Liver (tissue), 8 donors: ENCODE measurements at regions not wholly inside any gene's neighbourhood (a gene's known extent, or its start where the extent isn't known, plus 50 kb on each side); places are given as distances from the start of the nearest gene placed in this dataset.

ENCODE experiments used
- DNase-seq: peaks from one replicate; pipeline ENCODE4 v3.0.0-alpha.2; 2017; ENCODE audit warnings: low spot score
- H3K27ac ChIP-seq, 2 donors: one replicate each; pipeline ENCODE4 v1.7.0; 2013; ENCODE audit warnings: inconsistent platforms in 2 of 2, low read length in 2 of 2, control low read depth in 1 of 2, low read depth in 1 of 2, mild to moderate bottlenecking in 1 of 2
- H3K27me3 ChIP-seq, 4 donors: one replicate each; pipeline versions ENCODE4 v1.6.1 to v1.7.0; 2013; ENCODE audit warnings: low read length in 3 of 4, inconsistent platforms in 1 of 4, mild to moderate bottlenecking in 1 of 4, moderate library complexity in 1 of 4; ENCODE audit not compliant: control insufficient read depth in 4 of 4, insufficient read depth in 4 of 4
- H3K36me3 ChIP-seq, 4 donors: one replicate each; pipeline versions ENCODE4 v1.6.1 to v1.7.0; 2013; ENCODE audit warnings: low read length in 3 of 4, mild to moderate bottlenecking in 3 of 4, low read depth in 1 of 4, moderate library complexity in 1 of 4; ENCODE audit not compliant: control insufficient read depth in 4 of 4, insufficient read depth in 3 of 4
- H3K4me1 ChIP-seq, 4 donors: one replicate each; pipeline versions ENCODE4 v1.6.1 to v1.7.0; 2013; ENCODE audit warnings: low read length in 3 of 4, mild to moderate bottlenecking in 3 of 4, moderate library complexity in 1 of 4; ENCODE audit not compliant: control insufficient read depth in 4 of 4, insufficient read depth in 4 of 4
- H3K4me3 ChIP-seq, 3 donors: one replicate each; pipeline versions ENCODE4 v1.6.1 to v1.7.0; 2013; ENCODE audit warnings: low read length in 3 of 3, control low read depth in 1 of 3, low read depth in 1 of 3, mild to moderate bottlenecking in 1 of 3
- H3K9ac ChIP-seq, 2 donors: one replicate each; pipeline ENCODE4 v1.7.0; 2013; ENCODE audit warnings: low read length in 2 of 2, mild to moderate bottlenecking in 2 of 2, moderate library complexity in 2 of 2, control low read depth in 1 of 2, low read depth in 1 of 2
- H3K9me3 ChIP-seq, 4 donors: one replicate each; pipeline versions ENCODE4 v1.6.1 to v1.7.0; 2013; ENCODE audit warnings: low read length in 3 of 4; ENCODE audit not compliant: control insufficient read depth in 4 of 4
- ATF3 ChIP-seq: IDR thresholded peaks from 2 replicates; pipeline ENCODE4 v1.6.1; 2016; ENCODE audit warnings: antibody characterized with exemption
- EGR1 ChIP-seq, 2 donors: IDR thresholded peaks; 2 replicates each; pipeline ENCODE4 v1.6.1; 2016 to 2018; ENCODE audit warnings: antibody characterized with exemption in 2 of 2, low read depth in 2 of 2
- FOXA1 ChIP-seq: IDR thresholded peaks from 2 replicates; pipeline ENCODE4 v1.6.1; 2016; ENCODE audit warnings: antibody characterized with exemption
- GABPA ChIP-seq, 2 donors: IDR thresholded peaks in 1 of 2; conservative IDR thresholded peaks in 1 of 2; 2 replicates each; pipeline ENCODE4 v1.6.1; 2016; ENCODE audit warnings: antibody characterized with exemption in 2 of 2, mild to moderate bottlenecking in 1 of 2, moderate library complexity in 1 of 2
- NR2F2 ChIP-seq: IDR thresholded peaks from 2 replicates; pipeline ENCODE4 v1.6.1; 2016; ENCODE audit warnings: antibody characterized with exemption
- RAD21 ChIP-seq, 2 donors: IDR thresholded peaks; 2 replicates each; pipeline ENCODE4 v1.6.1; 2016; ENCODE audit warnings: antibody characterized with exemption in 2 of 2, mild to moderate bottlenecking in 2 of 2
- REST ChIP-seq: IDR thresholded peaks from 2 replicates; pipeline ENCODE4 v1.6.1; 2016; ENCODE audit warnings: antibody characterized with exemption, mild to moderate bottlenecking
- RXRA ChIP-seq, 2 donors: IDR thresholded peaks; 2 replicates each; pipeline ENCODE4 v1.6.1; 2017 to 2018; ENCODE audit warnings: antibody characterized with exemption in 2 of 2, mild to moderate bottlenecking in 1 of 2
- SP1 ChIP-seq: IDR thresholded peaks from 2 replicates; pipeline ENCODE4 v1.6.1; 2018; ENCODE audit warnings: antibody characterized with exemption, mild to moderate bottlenecking
- TAF1 ChIP-seq: conservative IDR thresholded peaks from 2 replicates; pipeline ENCODE4 v1.6.1; 2016; ENCODE audit warnings: antibody characterized with exemption, mild to moderate bottlenecking
- YY1 ChIP-seq: IDR thresholded peaks from 2 replicates; pipeline ENCODE4 v1.6.1; 2016; ENCODE audit warnings: antibody characterized with exemption, mild to moderate bottlenecking
- WGBS: extraction: QIAGEN DNeasy Blood & Tissue Kit; methylation state at CpG from one replicate; pipeline ENCODE4 v1.1.7; 2013; 5-methylcytosine and 5-hydroxymethylcytosine counted together
- TF ChIP-seq, protein P1 (sequence below): fragments of 150-350 bp; IDR thresholded peaks from 2 replicates; pipeline ENCODE4 v1.5.1; 2017; ENCODE audit warnings: improper control_type of control experiment, low read depth, low read length; ENCODE audit not compliant: missing input control
- TF ChIP-seq, protein P2 (sequence below): IDR thresholded peaks from 2 replicates; pipeline ENCODE4 v1.6.1; 2016; ENCODE audit warnings: antibody characterized with exemption
- donor health status: healthy.
- donor health status: healthy.
- donor health status: healthy.
- donor health status: healthy.
- donor health status: healthy.

GRCh38 chr10:78903341-78903940 is 165.3 kb upstream of the ZMIZ1 start:
- no peaks in the 10 kb centered on the region for H3K27me3 ChIP-seq
- no peak overlapping the region for H3K27ac ChIP-seq
- H3K9ac ChIP-seq: no peak overlapping the region
- no peak overlapping the region for H3K4me3 ChIP-seq
- H3K36me3 ChIP-seq: no peaks in the 10 kb centered on the region
- 93% methylated on average over 4 of the region's 4 CpGs for WGBS
- H3K9me3 ChIP-seq: no peaks in the 10 kb centered on the region
- peak; percentile 20 for DNase-seq
- no peak for TF ChIP-seq YY1
- no peak for TF ChIP-seq RAD21 (IDR thresholded peaks at IDR 0.05)
- TF ChIP-seq GABPA (IDR thresholded peaks at IDR 0.05 in 1 of 2, conservative IDR thresholded peaks at IDR 0.05 in 1 of 2): no peak
- no peak for TF ChIP-seq ATF3
- TF ChIP-seq, protein P1, sequence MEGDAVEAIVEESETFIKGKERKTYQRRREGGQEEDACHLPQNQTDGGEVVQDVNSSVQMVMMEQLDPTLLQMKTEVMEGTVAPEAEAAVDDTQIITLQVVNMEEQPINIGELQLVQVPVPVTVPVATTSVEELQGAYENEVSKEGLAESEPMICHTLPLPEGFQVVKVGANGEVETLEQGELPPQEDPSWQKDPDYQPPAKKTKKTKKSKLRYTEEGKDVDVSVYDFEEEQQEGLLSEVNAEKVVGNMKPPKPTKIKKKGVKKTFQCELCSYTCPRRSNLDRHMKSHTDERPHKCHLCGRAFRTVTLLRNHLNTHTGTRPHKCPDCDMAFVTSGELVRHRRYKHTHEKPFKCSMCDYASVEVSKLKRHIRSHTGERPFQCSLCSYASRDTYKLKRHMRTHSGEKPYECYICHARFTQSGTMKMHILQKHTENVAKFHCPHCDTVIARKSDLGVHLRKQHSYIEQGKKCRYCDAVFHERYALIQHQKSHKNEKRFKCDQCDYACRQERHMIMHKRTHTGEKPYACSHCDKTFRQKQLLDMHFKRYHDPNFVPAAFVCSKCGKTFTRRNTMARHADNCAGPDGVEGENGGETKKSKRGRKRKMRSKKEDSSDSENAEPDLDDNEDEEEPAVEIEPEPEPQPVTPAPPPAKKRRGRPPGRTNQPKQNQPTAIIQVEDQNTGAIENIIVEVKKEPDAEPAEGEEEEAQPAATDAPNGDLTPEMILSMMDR: no peak
- no peak for TF ChIP-seq EGR1 (IDR thresholded peaks at IDR 0.05; ENCODE audit: low read depth in 2 of 2)
- TF ChIP-seq TAF1: no peak
- TF ChIP-seq, protein P2, sequence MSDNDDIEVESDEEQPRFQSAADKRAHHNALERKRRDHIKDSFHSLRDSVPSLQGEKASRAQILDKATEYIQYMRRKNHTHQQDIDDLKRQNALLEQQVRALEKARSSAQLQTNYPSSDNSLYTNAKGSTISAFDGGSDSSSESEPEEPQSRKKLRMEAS: no peak
- no peak for TF ChIP-seq FOXA1
- H3K4me1 ChIP-seq: peaks cover 1 to 12% (median 9%) of the 10 kb centered on the region in 4 donors

- H3K27me3 ChIP-seq: no peaks in the 10 kb centered on the region
- peaks cover 1 to 8% (median 6%) of the 10 kb centered on the region in 4 donors for H3K4me1 ChIP-seq
- TF ChIP-seq SP1 (no peak), REST (no peak), NR2F2 (no peak), FOXA1 (no peak), ATF3 (no peak), RAD21 (IDR thresholded peaks at IDR 0.05) (no peak), GABPA (IDR thresholded peaks at IDR 0.05 in 1 of 2, conservative IDR thresholded peaks at IDR 0.05 in 1 of 2) (no peak), TAF1 (no peak), RXRA (IDR thresholded peaks at IDR 0.05) (no peak)
- TF ChIP-seq, protein P2: no peak
- WGBS: 96% methylated on average over 5 of the region's 5 CpGs
- H3K9me3 ChIP-seq: no peaks in the 10 kb centered on the region
- H3K36me3 ChIP-seq: no peaks in the 10 kb centered on the region
- DNase-seq: peak; percentile 21
- no peak overlapping the region for H3K9ac ChIP-seq
- no peak overlapping the region for H3K27ac ChIP-seq
- no peak overlapping the region for H3K4me3 ChIP-seq
Observed at GRCh38 chr10:78904196-78904595, 164.6 kb upstream of the ZMIZ1 start.
